Liver (tissue), 8 donors: ENCODE measurements at regions not wholly inside any gene's neighbourhood (a gene's known extent, or its start where the extent isn't known, plus 50 kb on each side); places are given as distances from the start of the nearest gene placed in this dataset.

Experiments
- DNase-seq: peaks from one replicate; pipeline ENCODE4 v3.0.0-alpha.2; 2017; ENCODE audit warnings: low spot score
- H3K27ac ChIP-seq, 2 donors: one replicate each; pipeline ENCODE4 v1.7.0; 2013; ENCODE audit warnings: inconsistent platforms in 2 of 2, low read length in 2 of 2, control low read depth in 1 of 2, low read depth in 1 of 2, mild to moderate bottlenecking in 1 of 2
- H3K27me3 ChIP-seq, 4 donors: one replicate each; pipeline versions ENCODE4 v1.6.1 to v1.7.0; 2013; ENCODE audit warnings: low read length in 3 of 4, inconsistent platforms in 1 of 4, mild to moderate bottlenecking in 1 of 4, moderate library complexity in 1 of 4; ENCODE audit not compliant: control insufficient read depth in 4 of 4, insufficient read depth in 4 of 4
- H3K36me3 ChIP-seq, 4 donors: one replicate each; pipeline versions ENCODE4 v1.6.1 to v1.7.0; 2013; ENCODE audit warnings: low read length in 3 of 4, mild to moderate bottlenecking in 3 of 4, low read depth in 1 of 4, moderate library complexity in 1 of 4; ENCODE audit not compliant: control insufficient read depth in 4 of 4, insufficient read depth in 3 of 4
- H3K4me1 ChIP-seq, 4 donors: one replicate each; pipeline versions ENCODE4 v1.6.1 to v1.7.0; 2013; ENCODE audit warnings: low read length in 3 of 4, mild to moderate bottlenecking in 3 of 4, moderate library complexity in 1 of 4; ENCODE audit not compliant: control insufficient read depth in 4 of 4, insufficient read depth in 4 of 4
- H3K4me3 ChIP-seq, 3 donors: one replicate each; pipeline versions ENCODE4 v1.6.1 to v1.7.0; 2013; ENCODE audit warnings: low read length in 3 of 3, control low read depth in 1 of 3, low read depth in 1 of 3, mild to moderate bottlenecking in 1 of 3
- H3K9ac ChIP-seq, 2 donors: one replicate each; pipeline ENCODE4 v1.7.0; 2013; ENCODE audit warnings: low read length in 2 of 2, mild to moderate bottlenecking in 2 of 2, moderate library complexity in 2 of 2, control low read depth in 1 of 2, low read depth in 1 of 2
- H3K9me3 ChIP-seq, 4 donors: one replicate each; pipeline versions ENCODE4 v1.6.1 to v1.7.0; 2013; ENCODE audit warnings: low read length in 3 of 4; ENCODE audit not compliant: control insufficient read depth in 4 of 4
- CTCF ChIP-seq: fragments of 150-350 bp; IDR thresholded peaks from 2 replicates; pipeline ENCODE4 v1.5.1; 2017; ENCODE audit warnings: improper control_type of control experiment, low read depth, low read length; ENCODE audit not compliant: missing input control
- EGR1 ChIP-seq, 2 donors: IDR thresholded peaks; 2 replicates each; pipeline ENCODE4 v1.6.1; 2016 to 2018; ENCODE audit warnings: antibody characterized with exemption in 2 of 2, low read depth in 2 of 2
- FOXA1 ChIP-seq: IDR thresholded peaks from 2 replicates; pipeline ENCODE4 v1.6.1; 2016; ENCODE audit warnings: antibody characterized with exemption
- FOXA2 ChIP-seq: IDR thresholded peaks from 2 replicates; pipeline ENCODE4 v1.6.1; 2016; ENCODE audit warnings: antibody characterized with exemption
- HNF4A ChIP-seq, 2 donors: conservative IDR thresholded peaks; 2 replicates each; pipeline ENCODE4 v1.6.1; 2016; ENCODE audit warnings: antibody characterized with exemption in 2 of 2, mild to moderate bottlenecking in 2 of 2
- HNF4G ChIP-seq: IDR thresholded peaks from 2 replicates; pipeline ENCODE4 v1.6.1; 2016; ENCODE audit warnings: antibody characterized with exemption
- JUND ChIP-seq, 2 donors: IDR thresholded peaks; 2 replicates each; pipeline ENCODE4 v1.6.1; 2016; ENCODE audit warnings: antibody characterized with exemption in 2 of 2
- RAD21 ChIP-seq, 2 donors: IDR thresholded peaks; 2 replicates each; pipeline ENCODE4 v1.6.1; 2016; ENCODE audit warnings: antibody characterized with exemption in 2 of 2, mild to moderate bottlenecking in 2 of 2
- RXRA ChIP-seq, 2 donors: IDR thresholded peaks; 2 replicates each; pipeline ENCODE4 v1.6.1; 2017 to 2018; ENCODE audit warnings: antibody characterized with exemption in 2 of 2, mild to moderate bottlenecking in 1 of 2
- SP1 ChIP-seq: IDR thresholded peaks from 2 replicates; pipeline ENCODE4 v1.6.1; 2018; ENCODE audit warnings: antibody characterized with exemption, mild to moderate bottlenecking
- TAF1 ChIP-seq: conservative IDR thresholded peaks from 2 replicates; pipeline ENCODE4 v1.6.1; 2016; ENCODE audit warnings: antibody characterized with exemption, mild to moderate bottlenecking
- YY1 ChIP-seq: IDR thresholded peaks from 2 replicates; pipeline ENCODE4 v1.6.1; 2016; ENCODE audit warnings: antibody characterized with exemption, mild to moderate bottlenecking
- ZBTB33 ChIP-seq: IDR thresholded peaks from 2 replicates; pipeline ENCODE4 v1.6.1; 2016; ENCODE audit warnings: antibody characterized with exemption
- WGBS: extraction: QIAGEN DNeasy Blood & Tissue Kit; methylation state at CpG from one replicate; pipeline ENCODE4 v1.1.7; 2013; 5-methylcytosine and 5-hydroxymethylcytosine counted together
- TF ChIP-seq, protein P1 (sequence below): IDR thresholded peaks from 2 replicates; pipeline ENCODE4 v1.6.1; 2016; ENCODE audit warnings: antibody characterized with exemption, mild to moderate bottlenecking
- TF ChIP-seq, protein P2 (sequence below): IDR thresholded peaks from 2 replicates; pipeline ENCODE4 v1.6.1; 2016; ENCODE audit warnings: antibody characterized with exemption
- TF ChIP-seq, protein P3 (sequence below): IDR thresholded peaks from 2 replicates; pipeline ENCODE4 v1.6.1; 2016; ENCODE audit warnings: antibody characterized with exemption
- donor health status: healthy.
- donor health status: healthy.
- donor health status: healthy.
- donor health status: healthy.
- donor health status: healthy.

GRCh38 chr1:24984300-24984699 is 54.2 kb upstream of the RUNX3 start:
- H3K9me3 ChIP-seq, result no peaks in the 10 kb centered on the region
- H3K36me3 ChIP-seq, result no peaks in the 10 kb centered on the region
- H3K9ac ChIP-seq, result no peak overlapping the region
- DNase-seq, result no peak
- H3K4me3 ChIP-seq, result no peak overlapping the region
- TF ChIP-seq, protein P1, sequence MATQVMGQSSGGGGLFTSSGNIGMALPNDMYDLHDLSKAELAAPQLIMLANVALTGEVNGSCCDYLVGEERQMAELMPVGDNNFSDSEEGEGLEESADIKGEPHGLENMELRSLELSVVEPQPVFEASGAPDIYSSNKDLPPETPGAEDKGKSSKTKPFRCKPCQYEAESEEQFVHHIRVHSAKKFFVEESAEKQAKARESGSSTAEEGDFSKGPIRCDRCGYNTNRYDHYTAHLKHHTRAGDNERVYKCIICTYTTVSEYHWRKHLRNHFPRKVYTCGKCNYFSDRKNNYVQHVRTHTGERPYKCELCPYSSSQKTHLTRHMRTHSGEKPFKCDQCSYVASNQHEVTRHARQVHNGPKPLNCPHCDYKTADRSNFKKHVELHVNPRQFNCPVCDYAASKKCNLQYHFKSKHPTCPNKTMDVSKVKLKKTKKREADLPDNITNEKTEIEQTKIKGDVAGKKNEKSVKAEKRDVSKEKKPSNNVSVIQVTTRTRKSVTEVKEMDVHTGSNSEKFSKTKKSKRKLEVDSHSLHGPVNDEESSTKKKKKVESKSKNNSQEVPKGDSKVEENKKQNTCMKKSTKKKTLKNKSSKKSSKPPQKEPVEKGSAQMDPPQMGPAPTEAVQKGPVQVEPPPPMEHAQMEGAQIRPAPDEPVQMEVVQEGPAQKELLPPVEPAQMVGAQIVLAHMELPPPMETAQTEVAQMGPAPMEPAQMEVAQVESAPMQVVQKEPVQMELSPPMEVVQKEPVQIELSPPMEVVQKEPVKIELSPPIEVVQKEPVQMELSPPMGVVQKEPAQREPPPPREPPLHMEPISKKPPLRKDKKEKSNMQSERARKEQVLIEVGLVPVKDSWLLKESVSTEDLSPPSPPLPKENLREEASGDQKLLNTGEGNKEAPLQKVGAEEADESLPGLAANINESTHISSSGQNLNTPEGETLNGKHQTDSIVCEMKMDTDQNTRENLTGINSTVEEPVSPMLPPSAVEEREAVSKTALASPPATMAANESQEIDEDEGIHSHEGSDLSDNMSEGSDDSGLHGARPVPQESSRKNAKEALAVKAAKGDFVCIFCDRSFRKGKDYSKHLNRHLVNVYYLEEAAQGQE, result no peak
- no peak for TF ChIP-seq ZBTB33
- TF ChIP-seq, protein P2, sequence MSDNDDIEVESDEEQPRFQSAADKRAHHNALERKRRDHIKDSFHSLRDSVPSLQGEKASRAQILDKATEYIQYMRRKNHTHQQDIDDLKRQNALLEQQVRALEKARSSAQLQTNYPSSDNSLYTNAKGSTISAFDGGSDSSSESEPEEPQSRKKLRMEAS, result no peak
- TF ChIP-seq, protein P3, sequence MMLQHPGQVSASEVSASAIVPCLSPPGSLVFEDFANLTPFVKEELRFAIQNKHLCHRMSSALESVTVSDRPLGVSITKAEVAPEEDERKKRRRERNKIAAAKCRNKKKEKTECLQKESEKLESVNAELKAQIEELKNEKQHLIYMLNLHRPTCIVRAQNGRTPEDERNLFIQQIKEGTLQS, result no peak
- TF ChIP-seq SP1, result no peak
- no peak for TF ChIP-seq YY1
- no peak for TF ChIP-seq CTCF
- no peak for TF ChIP-seq FOXA2
- no peak for TF ChIP-seq RXRA (IDR thresholded peaks at IDR 0.05)
- TF ChIP-seq TAF1, result no peak
- TF ChIP-seq JUND (IDR thresholded peaks at IDR 0.05), result no peak
- no peak for TF ChIP-seq HNF4A (conservative IDR thresholded peaks at IDR 0.05)
- no peak for TF ChIP-seq RAD21 (IDR thresholded peaks at IDR 0.05)
- no peak for TF ChIP-seq EGR1 (IDR thresholded peaks at IDR 0.05; ENCODE audit: low read depth in 2 of 2)
- no peaks in the 10 kb centered on the region for H3K4me1 ChIP-seq
- 67% methylated on average over 2 of the region's 2 CpGs for WGBS
- no peaks in the 10 kb centered on the region for H3K27me3 ChIP-seq
- no peak overlapping the region for H3K27ac ChIP-seq

- TF ChIP-seq ZBTB33 (no peak), RAD21 (IDR thresholded peaks at IDR 0.05) (no peak), HNF4G (no peak), FOXA1 (no peak)
- TF ChIP-seq, protein P3, result no peak
- TF ChIP-seq, protein P1, result no peak
- Histone ChIP-seq H3K36me3 (no peaks in the 10 kb centered on the region), H3K4me3 (no peak overlapping the region), H3K9ac (no peak overlapping the region), H3K27ac (no peak overlapping the region), H3K4me1 (no peaks in the 10 kb centered on the region), H3K27me3 (no peaks in the 10 kb centered on the region), H3K9me3 (no peaks in the 10 kb centered on the region)
- 85% methylated on average over 12 of the region's 12 CpGs for WGBS
- DNase-seq, result no peak
Observed at GRCh38 chr1:24983006-24983680, 53.1 kb upstream of the RUNX3 start.
